PC-3 (cell line): ENCODE measurements at regions not wholly inside any gene's neighbourhood (a gene's known extent, or its start where the extent isn't known, plus 50 kb on each side); places are given as distances from the start of the nearest gene placed in this dataset.

Source experiments
- ATAC-seq: fragments of 200-7000 bp; cut with Tn5 transposase; 2 replicates; pipeline ENCODE4 v1.9.1; 2020; ENCODE audit warnings: mild to moderate bottlenecking, moderate library complexity
- BruUV-seq: library from RNA; stranded (reverse); fragments of 400-500 nt; replicated peaks from 2 replicates; lab custom pipeline; 2021; lab: Mats Ljungman, UMichigan
- CTCF ChIA-PET: fragments of 300-600 bp; sonication (Branson Sonifier 250); formaldehyde crosslinking; loops from one replicate; lab custom pipeline; 2022; ENCODE audit warnings: antibody characterized with exemption; lab: Charles Lee
- POLR2A ChIA-PET: fragments of 300-600 bp; sonication (Branson Sonifier 250); formaldehyde crosslinking; loops from one replicate; lab custom pipeline; 2022; ENCODE audit warnings: antibody characterized with exemption; ENCODE audit not compliant: unreplicated experiment; lab: Charles Lee
- DNase-seq: peaks from one replicate; pipeline ENCODE4 v3.0.0-alpha.2; 2015
- H2AFZ ChIP-seq: fragments of 300-600 bp; sonication (generic); 2 replicates; pipeline ENCODE4 v1.6.0; 2016; ENCODE audit warnings: antibody characterized with exemption, low read length
- H3F3A ChIP-seq: fragments of 300-600 bp; sonication (generic); one replicate; pipeline ENCODE4 v1.6.0; 2017; ENCODE audit warnings: antibody characterized with exemption, low read length, control low read depth, mild to moderate bottlenecking; ENCODE audit not compliant: unreplicated experiment
- H3K27ac ChIP-seq: fragments of 300-600 bp; sonication (generic); 2 replicates; pipeline ENCODE4 v1.5.1; 2016; ENCODE audit warnings: mild to moderate bottlenecking, low read length
- H3K27me3 ChIP-seq: fragments of 300-600 bp; sonication (generic); 2 replicates; pipeline ENCODE4 v1.6.1; 2016; ENCODE audit warnings: low read length, mixed read lengths
- H3K36me3 ChIP-seq: fragments of 300-600 bp; sonication (generic); 2 replicates; pipeline ENCODE4 v1.6.1; 2016; ENCODE audit warnings: low read depth, mixed run types, low read length, mixed read lengths
- H3K4me1 ChIP-seq: fragments of 300-600 bp; sonication (generic); 2 replicates; pipeline ENCODE4 v1.5.1; 2016; ENCODE audit warnings: low read length; ENCODE audit not compliant: insufficient read depth
- H3K4me2 ChIP-seq: fragments of 300-600 bp; sonication (generic); 2 replicates; pipeline ENCODE4 v1.6.0; 2016; ENCODE audit warnings: low read length
- H3K4me3 ChIP-seq: fragments of 300-600 bp; sonication (generic); 2 replicates; pipeline ENCODE4 v1.5.1; 2016; ENCODE audit warnings: mild to moderate bottlenecking, low read length, mixed read lengths
- H3K79me2 ChIP-seq: fragments of 300-600 bp; sonication (generic); 2 replicates; pipeline ENCODE4 v1.6.1; 2017; ENCODE audit warnings: low read length, mixed read lengths
- H3K9ac ChIP-seq: fragments of 300-600 bp; sonication (generic); 2 replicates; pipeline ENCODE4 v1.6.0; 2016; ENCODE audit warnings: mild to moderate bottlenecking, low read length
- H3K9me2 ChIP-seq: fragments of 300-600 bp; sonication (generic); replicated peaks from 2 replicates; pipeline ENCODE4 v1.6.1; 2016; ENCODE audit warnings: mixed run types, low read length, mixed read lengths
- H3K9me3 ChIP-seq: fragments of 300-600 bp; sonication (generic); 2 replicates; pipeline ENCODE4 v1.6.1; 2016; ENCODE audit warnings: low read length, mixed read lengths
- H4K20me1 ChIP-seq: fragments of 300-600 bp; sonication (generic); 2 replicates; pipeline ENCODE4 v1.6.1; 2016; ENCODE audit warnings: low read length, mixed read lengths
- CTCF ChIP-seq: fragments of 300-600 bp; sonication (generic); conservative IDR thresholded peaks from 2 replicates; pipeline ENCODE4 v1.5.1; 2017; ENCODE audit warnings: antibody characterized with exemption, low read depth, mild to moderate bottlenecking, low read length
- EZH2 ChIP-seq: fragments of 300-600 bp; sonication (generic); IDR thresholded peaks from one replicate; pipeline ENCODE4 v1.6.1; 2017; ENCODE audit warnings: antibody characterized with exemption, mild to moderate bottlenecking, low read length; ENCODE audit not compliant: unreplicated experiment
- EZH2phosphoT487 ChIP-seq: fragments of 300-600 bp; sonication (generic); IDR thresholded peaks from 2 replicates; pipeline ENCODE4 v1.6.1; 2018; ENCODE audit warnings: mild to moderate bottlenecking, antibody characterized with exemption, low read length, borderline replicate concordance
- intact Hi-C: fragments of 100-400 bp; cut with micrococcal nuclease; formaldehyde crosslinking; loops from 2 replicates; pipeline ENCODE4 v1.9.0; 2023

- ATAC-seq = no peak
- Histone ChIP-seq H4K20me1 (no peaks in the 10 kb centered on the region), H3K27me3 (no peaks in the 10 kb centered on the region), H3K79me2 (no peaks in the 10 kb centered on the region), H3K4me1 (no peaks in the 10 kb centered on the region), H3K9me2 (no peaks in the 10 kb centered on the region), H3K4me2 (no peak overlapping the region), H3K9me3 (no peaks in the 10 kb centered on the region), H2AFZ (no peak overlapping the region), H3K4me3 (no peak overlapping the region), H3K36me3 (no peaks in the 10 kb centered on the region), H3F3A (no peaks in the 10 kb centered on the region), H3K27ac (no peak overlapping the region), H3K9ac (no peak overlapping the region)
- no peak for DNase-seq
- CTCF ChIA-PET = no interaction called here
- POLR2A ChIA-PET = no interaction called here
- TF ChIP-seq EZH2phosphoT487 = no peak
- TF ChIP-seq EZH2 = no peak
- no peak for TF ChIP-seq CTCF
- no TSS peak for BruUV-seq
- intact Hi-C loops = no loop called here
These were observed 132.0 kb upstream of the FZD8 start for GRCh38 chr10:35774109-35774508.

- no peaks in the 10 kb centered on the region for H3K27me3 ChIP-seq
- BruUV-seq = no TSS peak
- H3F3A ChIP-seq = no peaks in the 10 kb centered on the region
- H3K4me3 ChIP-seq = no peak overlapping the region
- no peak overlapping the region for H3K4me2 ChIP-seq
- H3K36me3 ChIP-seq = no peaks in the 10 kb centered on the region
- ChIA-PET CTCF (no interaction called here), POLR2A (interaction anchor here (0.5 kb wide), 2 partner anchors 9 kb away, joined by 3 to 4 read pairs; no protein-coding TSS in a partner anchor)
- TF ChIP-seq EZH2 = no peak
- intact Hi-C loops = no loop called here
- no peak overlapping the region for H2AFZ ChIP-seq
- DNase-seq (no peak), ATAC-seq (0 out of 2 replicates have a peak, but pooled peaks have one; percentile 22)
- no peaks in the 10 kb centered on the region for H3K9me3 ChIP-seq
- no peaks in the 10 kb centered on the region for H3K9me2 ChIP-seq
- no peaks in the 10 kb centered on the region for H4K20me1 ChIP-seq
- no peak overlapping the region for H3K27ac ChIP-seq
- H3K9ac ChIP-seq = no peak overlapping the region
- H3K79me2 ChIP-seq = no peaks in the 10 kb centered on the region
- no peaks in the 10 kb centered on the region for H3K4me1 ChIP-seq
These were observed 128.8 kb upstream of the FZD8 start for GRCh38 chr10:35770817-35771355.

GRCh38 chr10:35769795-35770194 is 127.7 kb upstream of the FZD8 start:
- Histone ChIP-seq H3K9me2 (no peaks in the 10 kb centered on the region), H3K36me3 (no peaks in the 10 kb centered on the region), H3K4me2 (no peak overlapping the region), H3K4me1 (no peaks in the 10 kb centered on the region), H3K4me3 (no peak overlapping the region), H2AFZ (no peak overlapping the region), H3K9me3 (no peaks in the 10 kb centered on the region), H3K27me3 (no peaks in the 10 kb centered on the region), H3F3A (no peaks in the 10 kb centered on the region), H3K79me2 (no peaks in the 10 kb centered on the region), H3K9ac (no peak overlapping the region), H4K20me1 (no peaks in the 10 kb centered on the region), H3K27ac (no peak overlapping the region)
- DNase-seq (no peak), ATAC-seq (no peak)
- TF ChIP-seq CTCF (no peak), EZH2phosphoT487 (no peak), EZH2 (no peak)
- no TSS peak for BruUV-seq
- POLR2A ChIA-PET = interaction anchor here (0.6 kb wide), 1 partner anchor 617 kb away, joined by 3 read pairs; no protein-coding TSS in a partner anchor
- CTCF ChIA-PET = no interaction called here
- intact Hi-C loops = no loop called here
